ENCODE measurements at regions not wholly inside any gene's neighbourhood (a gene's known extent, or its start where the extent isn't known, plus 50 kb on each side); places are given as distances from the start of the nearest gene placed in this dataset.

- no peaks in the 10 kb centered on the region for H3K4me1 ChIP-seq (ENCODE audit: insufficient read depth, low read length)
- H3K27me3 ChIP-seq (ENCODE audit: control insufficient read depth in 1 of 2, insufficient read depth in 2 of 2, low read length in 2 of 2) = no peaks in the 10 kb centered on the region
- no peaks in the 10 kb centered on the region for H3K36me3 ChIP-seq (replicated peaks in 1 of 2; ENCODE audit: control insufficient read depth in 1 of 2, insufficient read depth in 2 of 2, low read length in 2 of 2)
- no peak overlapping the region for H3K9ac ChIP-seq (ENCODE audit: insufficient read depth, low read depth, low read length)
- no peak for DNase-seq (ENCODE audit: low spot score)
- H3K4me3 ChIP-seq (replicated peaks in 1 of 3; ENCODE audit: insufficient read depth in 1 of 3, low read depth in 2 of 3, low read length in 3 of 3) = no peak overlapping the region
- no peak for ATAC-seq
- H3K27ac ChIP-seq (ENCODE audit: extremely low read length, insufficient read depth, low read length) = no peak overlapping the region
- ChIA-PET POLR2A (no interaction called here), CTCF (ENCODE audit: low intra/inter-chr PET ratio, low total read pairs) (no interaction called here)
- no peak overlapping the region for H2AFZ ChIP-seq (ENCODE audit: low read length)
- no peak for FAIRE-seq
- no peaks in the 10 kb centered on the region for H4K20me1 ChIP-seq (ENCODE audit: insufficient read depth, low read length)
- TF ChIP-seq TRIM24 (CRISPR knock-in tag; IDR thresholded peaks at IDR 0.05) (no peak), ZNF709 (CRISPR knock-in tag; IDR thresholded peaks at IDR 0.05) (no peak), ZNF317 (CRISPR knock-in tag; IDR thresholded peaks at IDR 0.05) (peak; percentile 81)
- no peaks in the 10 kb centered on the region for H3K79me2 ChIP-seq (ENCODE audit: insufficient read depth, low read length)
- peaks cover 39% of the 10 kb centered on the region for H3K9me3 ChIP-seq (ENCODE audit: low read length)
- H3K4me2 ChIP-seq (ENCODE audit: low read depth, low read length) = no peak overlapping the region
- intact Hi-C loops (cut with micrococcal nuclease; ENCODE audit: unreplicated experiment) (no loop called here), in situ Hi-C loops (cut with HindIII; ENCODE audit: extremely low pct_ligation_motif_present, low pct_unique_long_range_greater_than_20kb) (no loop called here)
- BruUV-seq (replicated peaks) = no TSS peak
- WGBS (ENCODE audit: low lambda C conversion rate) = 3% methylated on average over 2 of the region's 2 CpGs
Observed at GRCh38 chr4:12382567-12382966, 953.9 kb upstream of the HS3ST1 start.

GRCh38 chr4:12379191-12379590, 950.5 kb upstream of the HS3ST1 start:
- Histone ChIP-seq H2AFZ (ENCODE audit: low read length) (no peak overlapping the region), H3K9ac (ENCODE audit: insufficient read depth, low read depth, low read length) (no peak overlapping the region), H4K20me1 (ENCODE audit: insufficient read depth, low read length) (no peaks in the 10 kb centered on the region), H3K27ac (ENCODE audit: extremely low read length, insufficient read depth, low read length) (no peak overlapping the region), H3K4me2 (ENCODE audit: low read depth, low read length) (no peak overlapping the region), H3K9me3 (ENCODE audit: low read length) (peaks cover 25% of the 10 kb centered on the region), H3K4me1 (ENCODE audit: insufficient read depth, low read length) (no peaks in the 10 kb centered on the region), H3K36me3 (replicated peaks in 1 of 2; ENCODE audit: control insufficient read depth in 1 of 2, insufficient read depth in 2 of 2, low read length in 2 of 2) (no peaks in the 10 kb centered on the region), H3K79me2 (ENCODE audit: insufficient read depth, low read length) (no peaks in the 10 kb centered on the region), H3K4me3 (replicated peaks in 1 of 3; ENCODE audit: insufficient read depth in 1 of 3, low read depth in 2 of 3, low read length in 3 of 3) (no peak overlapping the region), H3K27me3 (ENCODE audit: control insufficient read depth in 1 of 2, insufficient read depth in 2 of 2, low read length in 2 of 2) (no peaks in the 10 kb centered on the region)
- ATAC-seq (no peak), DNase-seq (ENCODE audit: low spot score) (no peak), FAIRE-seq (no peak)
- ChIA-PET POLR2A (no interaction called here), CTCF (ENCODE audit: low intra/inter-chr PET ratio, low total read pairs) (no interaction called here)
- peak in 1 of 2 experiments; percentile 76; a peak in 2 of 4 replicates for TF ChIP-seq MAFK (conservative IDR thresholded peaks at IDR 0.05 in 1 of 2, IDR thresholded peaks at IDR 0.05 in 1 of 2; ENCODE audit: low read length in 2 of 2)
- peak; percentile 64; the same call in 1 of the 2 replicates for TF ChIP-seq MAFF (IDR thresholded peaks at IDR 0.05; ENCODE audit: low read depth, low read length)
- TF ChIP-seq KLF16 (CRISPR knock-in tag; IDR thresholded peaks at IDR 0.05) = no peak
- intact Hi-C loops (cut with micrococcal nuclease; ENCODE audit: unreplicated experiment) (no loop called here), in situ Hi-C loops (cut with HindIII; ENCODE audit: extremely low pct_ligation_motif_present, low pct_unique_long_range_greater_than_20kb) (no loop called here)
- WGBS (ENCODE audit: low lambda C conversion rate) = 0% methylated on average over 1 of the region's 1 CpG
- no TSS peak for BruUV-seq (replicated peaks)

All from HepG2 (cell line).